WTC11 (cell line): ENCODE measurements at regions not wholly inside any gene's neighbourhood (a gene's known extent, or its start where the extent isn't known, plus 50 kb on each side); places are given as distances from the start of the nearest gene placed in this dataset.

ENCODE experiments used
- ETV6 ChIP-seq: sonication (generic); formaldehyde crosslinking; IDR thresholded peaks from 2 replicates; pipeline ENCODE4 v1.8.1; 2022; ENCODE audit warnings: mild to moderate bottlenecking, missing genetic modification reagents
- NFYB ChIP-seq: sonication (generic); formaldehyde crosslinking; conservative IDR thresholded peaks from 2 replicates; pipeline ENCODE4 v1.8.0; 2022; ENCODE audit warnings: low read depth, missing genetic modification reagents
- RORB ChIP-seq: fragments of 250-450 bp; sonication (Bioruptor Pico); IDR thresholded peaks from 2 replicates; pipeline ENCODE4 v1.9.0; 2021; ENCODE audit warnings: mild to moderate bottlenecking
- SP1 ChIP-seq: sonication (generic); formaldehyde crosslinking; conservative IDR thresholded peaks from 2 replicates; pipeline ENCODE4 v1.8.1; 2022; ENCODE audit warnings: missing genetic modification reagents
- ZNF138 ChIP-seq: sonication (generic); formaldehyde crosslinking; conservative IDR thresholded peaks from 2 replicates; pipeline ENCODE4 v1.8.1; 2022; ENCODE audit warnings: mild to moderate bottlenecking, moderate library complexity, missing genetic modification reagents
- ZNF232 ChIP-seq: sonication (generic); formaldehyde crosslinking; IDR thresholded peaks from 2 replicates; pipeline ENCODE4 v1.8.0; 2022; ENCODE audit warnings: mild to moderate bottlenecking, missing genetic modification reagents
- ZNF263 ChIP-seq: sonication (generic); formaldehyde crosslinking; IDR thresholded peaks from 2 replicates; pipeline ENCODE4 v1.8.1; 2022; ENCODE audit warnings: low read depth, mild to moderate bottlenecking, moderate library complexity, missing genetic modification reagents
- TF ChIP-seq, protein P1 (sequence below): fragments of 200-600 bp; IDR thresholded peaks from 2 replicates; pipeline ENCODE4 v1.8.0; 2022; ENCODE audit warnings: antibody characterized with exemption
- TF ChIP-seq, protein P2 (sequence below): sonication (generic); formaldehyde crosslinking; IDR thresholded peaks from 2 replicates; pipeline ENCODE4 v1.8.0; 2022; ENCODE audit warnings: mild to moderate bottlenecking, missing genetic modification reagents
- TF ChIP-seq, protein P3 (sequence below): fragments of 250-450 bp; sonication (Bioruptor Pico); IDR thresholded peaks from 2 replicates; pipeline ENCODE4 v1.9.0; 2021; ENCODE audit warnings: moderate library complexity, mild to moderate bottlenecking, inconsistent platforms, borderline replicate concordance

DNA sequence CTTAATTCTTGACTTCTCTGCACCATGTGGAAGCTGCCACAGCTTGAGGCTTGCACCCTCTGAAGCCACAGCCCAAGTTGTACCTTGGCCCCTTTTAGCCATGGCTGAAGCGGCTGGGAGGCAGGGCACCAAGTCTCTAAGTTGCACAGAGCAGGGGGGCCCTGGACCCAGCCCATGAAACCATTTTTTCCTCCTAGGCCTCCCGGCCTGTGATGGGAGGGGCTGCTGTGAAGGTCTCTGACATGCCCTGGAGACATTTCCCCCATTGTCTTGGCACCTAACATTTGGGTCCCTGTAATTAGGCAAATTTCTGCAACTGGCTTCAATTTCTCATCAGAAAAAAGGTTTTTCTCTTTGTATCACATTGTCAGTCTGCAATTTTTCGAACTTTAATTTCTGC, 92.8 kb upstream of the GALNT15 start:
- no peak for TF ChIP-seq ZNF263
- TF ChIP-seq, protein P1, sequence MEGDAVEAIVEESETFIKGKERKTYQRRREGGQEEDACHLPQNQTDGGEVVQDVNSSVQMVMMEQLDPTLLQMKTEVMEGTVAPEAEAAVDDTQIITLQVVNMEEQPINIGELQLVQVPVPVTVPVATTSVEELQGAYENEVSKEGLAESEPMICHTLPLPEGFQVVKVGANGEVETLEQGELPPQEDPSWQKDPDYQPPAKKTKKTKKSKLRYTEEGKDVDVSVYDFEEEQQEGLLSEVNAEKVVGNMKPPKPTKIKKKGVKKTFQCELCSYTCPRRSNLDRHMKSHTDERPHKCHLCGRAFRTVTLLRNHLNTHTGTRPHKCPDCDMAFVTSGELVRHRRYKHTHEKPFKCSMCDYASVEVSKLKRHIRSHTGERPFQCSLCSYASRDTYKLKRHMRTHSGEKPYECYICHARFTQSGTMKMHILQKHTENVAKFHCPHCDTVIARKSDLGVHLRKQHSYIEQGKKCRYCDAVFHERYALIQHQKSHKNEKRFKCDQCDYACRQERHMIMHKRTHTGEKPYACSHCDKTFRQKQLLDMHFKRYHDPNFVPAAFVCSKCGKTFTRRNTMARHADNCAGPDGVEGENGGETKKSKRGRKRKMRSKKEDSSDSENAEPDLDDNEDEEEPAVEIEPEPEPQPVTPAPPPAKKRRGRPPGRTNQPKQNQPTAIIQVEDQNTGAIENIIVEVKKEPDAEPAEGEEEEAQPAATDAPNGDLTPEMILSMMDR = no peak
- no peak for TF ChIP-seq NFYB
- no peak for TF ChIP-seq ZNF138 (CRISPR knock-in tag)
- TF ChIP-seq, protein P2, sequence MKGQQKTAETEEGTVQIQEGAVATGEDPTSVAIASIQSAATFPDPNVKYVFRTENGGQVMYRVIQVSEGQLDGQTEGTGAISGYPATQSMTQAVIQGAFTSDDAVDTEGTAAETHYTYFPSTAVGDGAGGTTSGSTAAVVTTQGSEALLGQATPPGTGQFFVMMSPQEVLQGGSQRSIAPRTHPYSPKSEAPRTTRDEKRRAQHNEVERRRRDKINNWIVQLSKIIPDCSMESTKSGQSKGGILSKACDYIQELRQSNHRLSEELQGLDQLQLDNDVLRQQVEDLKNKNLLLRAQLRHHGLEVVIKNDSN (CRISPR knock-in tag) = no peak
- TF ChIP-seq, protein P3, sequence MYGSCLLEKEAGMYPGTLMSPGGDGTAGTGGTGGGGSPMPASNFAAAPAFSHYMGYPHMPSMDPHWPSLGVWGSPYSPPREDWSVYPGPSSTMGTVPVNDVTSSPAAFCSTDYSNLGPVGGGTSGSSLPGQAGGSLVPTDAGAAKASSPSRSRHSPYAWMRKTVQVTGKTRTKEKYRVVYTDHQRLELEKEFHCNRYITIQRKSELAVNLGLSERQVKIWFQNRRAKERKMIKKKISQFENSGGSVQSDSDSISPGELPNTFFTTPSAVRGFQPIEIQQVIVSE (CRISPR knock-in tag) = no peak
- TF ChIP-seq SP1 (CRISPR knock-in tag) = no peak
- TF ChIP-seq ZNF232 (CRISPR knock-in tag) = no peak
- no peak for TF ChIP-seq ETV6 (CRISPR knock-in tag)
- TF ChIP-seq RORB (CRISPR knock-in tag) = no peak
